Endothelial cell of umbilical vein (primary cell): ENCODE measurements at regions not wholly inside any gene's neighbourhood (a gene's known extent, or its start where the extent isn't known, plus 50 kb on each side); places are given as distances from the start of the nearest gene placed in this dataset.

Experiments used
- BruUV-seq: library from RNA; stranded (reverse); fragments of 400-500 nt; replicated peaks from 2 replicates; lab custom pipeline; 2021; lab: Mats Ljungman, UMichigan
- CTCF ChIA-PET: fragments of 300-600, 350-600 bp; sonication (Branson Sonifier 250); formaldehyde crosslinking; loops from one replicate; lab custom pipeline; 2021; ENCODE audit warnings: antibody characterized with exemption, inconsistent platforms; lab: Charles Lee
- POLR2A ChIA-PET: fragments of 300-600, 350-600 bp; sonication (Branson Sonifier 250); formaldehyde crosslinking; loops from one replicate; lab custom pipeline; 2021; ENCODE audit warnings: antibody characterized with exemption, inconsistent platforms; lab: Charles Lee
- DNase-seq: peaks from one replicate; pipeline ENCODE4 v3.0.0-alpha.2; 2011; ENCODE audit warnings: low read depth, low spot score
- FAIRE-seq: peaks from 2 replicates; lab custom pipeline; 2011; peaks lifted over from hg19 to GRCh38; lab: Jason Lieb, UNC
- H2AFZ ChIP-seq: 2 replicates; pipeline ENCODE4 v1.6.0; 2012; ENCODE audit warnings: low read depth, low read length, control low read depth, inconsistent platforms
- H3K27ac ChIP-seq: 2 replicates; pipeline ENCODE4 v1.5.1; 2011; ENCODE audit warnings: low read depth, mild to moderate bottlenecking, control low read depth, low read length, moderate library complexity; ENCODE audit not compliant: insufficient read depth
- H3K27me3 ChIP-seq, 2 experiments: 2 replicates each; pipeline versions ENCODE4 v1.6.0 to v1.6.1; 2011; ENCODE audit warnings: low read length in 2 of 2, mixed read lengths in 1 of 2; ENCODE audit not compliant: control insufficient read depth in 2 of 2, insufficient read depth in 2 of 2
- H3K36me3 ChIP-seq, 2 experiments: 2 replicates in 1 of 2; 3 replicates in 1 of 2; pipeline ENCODE4 v1.5.1; 2011; ENCODE audit warnings: low read length in 2 of 2, mild to moderate bottlenecking in 1 of 2, moderate library complexity in 1 of 2; ENCODE audit not compliant: control insufficient read depth in 2 of 2, insufficient read depth in 2 of 2; ENCODE audit errors: extremely low read depth in 1 of 2
- H3K4me1 ChIP-seq: 3 replicates; pipeline ENCODE4 v1.5.1; 2011; ENCODE audit warnings: mild to moderate bottlenecking, low read length; ENCODE audit not compliant: control insufficient read depth, insufficient read depth; ENCODE audit errors: extremely low read depth
- H3K4me2 ChIP-seq: 2 replicates; pipeline ENCODE4 v1.6.1; 2011; ENCODE audit warnings: low read length, control low read depth, mixed read lengths; ENCODE audit not compliant: insufficient read depth
- H3K4me3 ChIP-seq, 3 experiments: fragments of 200-600 bp in 1 of 3; sonication (generic), shearing (Covaris generic) in 1 of 3; replicated peaks in 1 of 3; 2 replicates each; pipeline ENCODE4 v1.5.1; 2011 to 2016; ENCODE audit warnings: control low read depth in 3 of 3, low read length in 3 of 3, mild to moderate bottlenecking in 2 of 3, inconsistent platforms in 1 of 3, low read depth in 1 of 3, moderate library complexity in 1 of 3; ENCODE audit not compliant: insufficient read depth in 1 of 3
- H3K79me2 ChIP-seq: 2 replicates; pipeline ENCODE4 v1.6.0; 2012; ENCODE audit warnings: low read length, inconsistent platforms; ENCODE audit not compliant: control insufficient read depth, insufficient read depth
- H3K9ac ChIP-seq: replicated peaks from 2 replicates; pipeline ENCODE3; 2011; ENCODE audit warnings: low read length, control low read depth; ENCODE audit not compliant: insufficient read depth; ENCODE audit errors: extremely low read depth
- H3K9me1 ChIP-seq: replicated peaks from 3 replicates; pipeline ENCODE4 v1.6.0; 2011; ENCODE audit warnings: mild to moderate bottlenecking, low read length; ENCODE audit not compliant: control insufficient read depth, insufficient read depth; ENCODE audit errors: extremely low read depth
- H3K9me3 ChIP-seq: replicated peaks from 2 replicates; pipeline ENCODE4 v1.5.1; 2012; ENCODE audit warnings: low read length, inconsistent platforms; ENCODE audit not compliant: control insufficient read depth, insufficient read depth
- H4K20me1 ChIP-seq: replicated peaks from 2 replicates; pipeline ENCODE3; 2011; ENCODE audit warnings: mild to moderate bottlenecking, low read length; ENCODE audit not compliant: control insufficient read depth, insufficient read depth; ENCODE audit errors: extremely low read depth
- CTCF ChIP-seq, 2 donors: IDR thresholded peaks; 1 replicate in 1 of 2; 2 replicates in 1 of 2; pipeline ENCODE4 v1.5.1; 2011; ENCODE audit warnings: low read length in 2 of 2, mild to moderate bottlenecking in 2 of 2, moderate library complexity in 2 of 2, control low read depth in 1 of 2, inconsistent platforms in 1 of 2, low read depth in 1 of 2; ENCODE audit not compliant: insufficient read depth in 1 of 2; ENCODE audit errors: extremely low read depth in 1 of 2
- EZH2 ChIP-seq: IDR thresholded peaks from 2 replicates; pipeline ENCODE4 v1.6.1; 2012; ENCODE audit warnings: borderline replicate concordance, low read depth, mild to moderate bottlenecking, moderate library complexity, low read length, inconsistent platforms; ENCODE audit not compliant: severe bottlenecking
- FOS ChIP-seq: IDR thresholded peaks from 2 replicates; pipeline ENCODE4 v1.6.1; 2011; ENCODE audit warnings: mild to moderate bottlenecking, low read length, moderate library complexity, borderline replicate concordance; ENCODE audit not compliant: insufficient read depth
- GATA2 ChIP-seq: IDR thresholded peaks from 2 replicates; pipeline ENCODE4 v1.7.0; 2011; ENCODE audit warnings: low read depth, mild to moderate bottlenecking, moderate library complexity, mixed read lengths, low read length; ENCODE audit not compliant: insufficient read length, insufficient read depth
- JUN ChIP-seq: IDR thresholded peaks from 2 replicates; pipeline ENCODE4 v1.6.1; 2011; ENCODE audit warnings: borderline replicate concordance, low read depth; ENCODE audit not compliant: insufficient read length, insufficient read depth
- MAX ChIP-seq: IDR thresholded peaks from 2 replicates; pipeline ENCODE4 v1.6.1; 2011; ENCODE audit not compliant: insufficient read depth, insufficient read length
- MYC ChIP-seq: IDR thresholded peaks from one replicate; pipeline ENCODE4 v1.6.1; 2011; ENCODE audit warnings: mild to moderate bottlenecking, low read depth, low read length
- POLR2A ChIP-seq: IDR thresholded peaks from 2 replicates; pipeline ENCODE4 v1.6.1; 2012; ENCODE audit warnings: low read depth, mild to moderate bottlenecking, control low read depth, low read length
- POLR2AphosphoS5 ChIP-seq: IDR thresholded peaks from 2 replicates; pipeline ENCODE4 v1.6.1; 2012; ENCODE audit warnings: low read depth, mild to moderate bottlenecking, control low read depth, low read length, moderate library complexity; ENCODE audit not compliant: insufficient read depth
- dilution Hi-C: fragments of 300-500 bp; cut with MboI; formaldehyde crosslinking; loops from one replicate; pipeline ENCODE4 v1.15.0; 2019; ENCODE audit warnings: low sequenced_read_pairs; ENCODE audit not compliant: extremely low pct_ligation_motif_present
- intact Hi-C: fragments of 100-400 bp; cut with micrococcal nuclease; formaldehyde crosslinking; loops from one replicate; pipeline ENCODE4 v1.10.0; 2022

DNA sequence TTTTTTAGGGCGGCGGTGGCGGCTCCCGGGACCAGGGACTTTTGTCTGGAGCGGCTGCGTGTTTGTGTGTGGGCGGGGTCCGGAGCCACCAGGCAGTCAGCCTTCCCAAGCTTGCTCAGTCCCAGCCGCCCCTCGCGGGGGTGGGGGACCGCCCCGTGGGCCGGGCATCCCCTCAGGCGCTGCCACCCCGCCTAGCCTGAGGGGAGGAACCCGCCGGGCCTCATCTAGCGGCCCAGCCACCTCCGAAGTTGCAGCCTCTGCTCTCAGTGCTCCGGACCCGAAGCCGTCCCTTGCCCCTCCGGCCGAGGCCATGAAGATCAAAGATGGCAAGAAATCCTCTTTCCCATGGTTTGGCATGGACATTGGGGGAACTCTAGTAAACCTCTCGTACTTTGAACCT, 235.2 kb downstream of the OR4C45 start:
- DNase-seq (no peak), FAIRE-seq (no peak)
- Histone ChIP-seq H2AFZ (no peak overlapping the region), H4K20me1 (no peaks in the 10 kb centered on the region), H3K9ac (no peak overlapping the region), H3K4me3 (no peak overlapping the region), H3K4me1 (no peaks in the 10 kb centered on the region), H3K36me3 (no peaks in the 10 kb centered on the region), H3K27ac (no peak overlapping the region), H3K9me1 (no peaks in the 10 kb centered on the region), H3K9me3 (no peaks in the 10 kb centered on the region), H3K79me2 (no peaks in the 10 kb centered on the region), H3K4me2 (no peak overlapping the region), H3K27me3 (no peaks in the 10 kb centered on the region)
- CTCF ChIA-PET: no interaction called here
- no TSS peak for BruUV-seq
- TF ChIP-seq POLR2A: no peak
- TF ChIP-seq FOS: no peak
- no peak for TF ChIP-seq GATA2
- TF ChIP-seq MYC: no peak
- TF ChIP-seq MAX: no peak
- no peak for TF ChIP-seq JUN
- no peak for TF ChIP-seq CTCF (IDR thresholded peaks at IDR 0.05; ENCODE audit: extremely low read depth in 1 of 2, insufficient read depth in 1 of 2, low read depth in 1 of 2, low read length in 2 of 2)
- TF ChIP-seq EZH2: no peak
- TF ChIP-seq POLR2AphosphoS5: no peak
- intact Hi-C loops (no loop called here), dilution Hi-C loops (no loop called here)
- POLR2A ChIA-PET: no interaction called here
